ENCODE measurements at regions not wholly inside any gene's neighbourhood (a gene's known extent, or its start where the extent isn't known, plus 50 kb on each side); places are given as distances from the start of the nearest gene placed in this dataset.

DNA sequence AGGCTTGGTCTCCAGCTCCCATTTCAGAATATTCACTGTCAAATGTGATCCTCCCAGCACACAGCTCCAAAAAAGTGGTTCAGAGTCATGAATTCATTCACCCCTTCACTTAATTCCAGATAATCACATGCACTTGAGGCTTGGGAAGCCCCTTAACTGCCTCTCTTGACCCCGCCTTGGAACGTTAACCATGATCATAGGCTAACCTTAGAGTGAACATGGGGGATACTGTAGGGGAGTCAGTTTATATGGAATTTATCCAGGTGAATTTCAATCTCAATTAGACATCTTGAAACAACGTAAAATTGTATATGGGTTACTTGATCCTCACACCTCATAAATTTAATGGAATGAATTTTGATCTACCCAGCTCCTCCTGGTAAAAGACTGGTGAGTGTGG is 346.8 kb upstream of the ARID1B start:
- TF ChIP-seq CTCF (conservative IDR thresholded peaks at IDR 0.05; ENCODE audit: low read length) (no peak), EZH2phosphoT487 (IDR thresholded peaks at IDR 0.05; ENCODE audit: borderline replicate concordance, low read depth, low read length) (no peak)

All from OCI-LY7 (cell line).